ENCODE measurements at regions not wholly inside any gene's neighbourhood (a gene's known extent, or its start where the extent isn't known, plus 50 kb on each side); places are given as distances from the start of the nearest gene placed in this dataset.
"Not testable (repeated sequence)": the region's sequence is repeated elsewhere in the genome, so short reads cannot be mapped to it uniquely, and the experiment has no call there.

GRCh38 chr18:60015826-60016225 is 116.0 kb downstream of the PMAIP1 start:
- not testable (repeated sequence) for DNase-seq (ENCODE audit: low spot score)

- not testable (repeated sequence) for DNase-seq (ENCODE audit: low spot score)
Measured at GRCh38 chr18:60013148-60013547, 113.4 kb downstream of the PMAIP1 start.

GRCh38 chr18:60010984-60011383 is 111.2 kb downstream of the PMAIP1 start:
- no peak for DNase-seq (ENCODE audit: low spot score)

- DNase-seq (ENCODE audit: low spot score), result no peak
Measured at GRCh38 chr18:60010513-60010912, 110.7 kb downstream of the PMAIP1 start.

- no peak for DNase-seq (ENCODE audit: low spot score)
Measured at GRCh38 chr18:60007661-60008060, 107.9 kb downstream of the PMAIP1 start.

GRCh38 chr18:60003610-60004185 is 103.9 kb downstream of the PMAIP1 start:
- DNase-seq (ENCODE audit: low spot score), result no peak

GRCh38 chr18:59996370-59996966 is 96.7 kb downstream of the PMAIP1 start:
- peak; percentile 33 for DNase-seq (ENCODE audit: low spot score)

- DNase-seq (ENCODE audit: low spot score), result no peak
Measured at GRCh38 chr18:59994357-59994756, 94.6 kb downstream of the PMAIP1 start.

GRCh38 chr18:59993560-59993959 is 93.8 kb downstream of the PMAIP1 start:
- no peak for DNase-seq (ENCODE audit: low spot score)

GRCh38 chr18:59990121-59990823 is 90.5 kb downstream of the PMAIP1 start:
- DNase-seq (ENCODE audit: low spot score), result no peak

- DNase-seq (ENCODE audit: low spot score), result peak; percentile 36
Measured at GRCh38 chr18:59988098-59988706, 88.4 kb downstream of the PMAIP1 start.

GRCh38 chr18:59987102-59987501 is 87.3 kb downstream of the PMAIP1 start:
- no peak for DNase-seq (ENCODE audit: low spot score)

GRCh38 chr18:59986139-59986538 is 86.3 kb downstream of the PMAIP1 start:
- DNase-seq (ENCODE audit: low spot score), result no peak

GRCh38 chr18:59985289-59985688 is 85.5 kb downstream of the PMAIP1 start:
- no peak for DNase-seq (ENCODE audit: low spot score)

GRCh38 chr18:59983506-59983905 is 83.7 kb downstream of the PMAIP1 start:
- DNase-seq (ENCODE audit: low spot score), result no peak

- DNase-seq (ENCODE audit: low spot score), result no peak
Measured at GRCh38 chr18:59980188-59980637, 80.4 kb downstream of the PMAIP1 start.

- no peak for DNase-seq (ENCODE audit: low spot score)
Measured at GRCh38 chr18:59971871-59972428, 72.2 kb downstream of the PMAIP1 start.

- DNase-seq (ENCODE audit: low spot score), result not testable (repeated sequence)
Measured at GRCh38 chr18:59971144-59971543, 71.3 kb downstream of the PMAIP1 start.

GRCh38 chr18:59969477-59970028 is 69.8 kb downstream of the PMAIP1 start:
- DNase-seq (ENCODE audit: low spot score), result not testable (repeated sequence)

GRCh38 chr18:59968583-59968982 is 68.8 kb downstream of the PMAIP1 start:
- no peak for DNase-seq (ENCODE audit: low spot score)

- no peak for DNase-seq (ENCODE audit: low spot score)
Measured at GRCh38 chr18:59967878-59968277, 68.1 kb downstream of the PMAIP1 start.

- peak; percentile 21 for DNase-seq (ENCODE audit: low spot score)
Measured at GRCh38 chr18:59966913-59967312, 67.1 kb downstream of the PMAIP1 start.
